Body of pancreas (tissue), 4 donors: ENCODE measurements at regions not wholly inside any gene's neighbourhood (a gene's known extent, or its start where the extent isn't known, plus 50 kb on each side); places are given as distances from the start of the nearest gene placed in this dataset.

Experiments
- ATAC-seq: fragments of 150-250 bp; one replicate; pipeline ENCODE4 v1.9.1; 2016
- DNase-seq, 4 donors: peaks; one replicate each; pipeline ENCODE4 v3.0.0-alpha.2; 2019
- H3K27ac ChIP-seq, 4 donors: fragments of 200-600 bp; sonication (generic); 1 replicate in 3 of 4; 2 replicates in 1 of 4; pipeline versions ENCODE4 v1.5.1 to v1.6.1; 2016 to 2019; ENCODE audit warnings: mild to moderate bottlenecking in 1 of 4, mixed read lengths in 1 of 4, moderate library complexity in 1 of 4
- H3K27me3 ChIP-seq, 2 donors: fragments of 200-600 bp; sonication (generic); one replicate each; pipeline ENCODE4 v1.6.0; 2016; ENCODE audit warnings: mild to moderate bottlenecking in 1 of 2
- H3K36me3 ChIP-seq, 2 donors: fragments of 200-600 bp; sonication (generic); replicated peaks in 1 of 2; 2 replicates each; pipeline ENCODE4 v1.5.1; 2016; ENCODE audit warnings: low read depth in 2 of 2; ENCODE audit not compliant: insufficient read depth in 1 of 2
- H3K4me1 ChIP-seq: fragments of 200-600 bp; sonication (generic); one replicate; pipeline ENCODE4 v1.6.0; 2016
- H3K4me3 ChIP-seq, 2 donors: fragments of 200-600 bp; sonication (generic); 1 replicate in 1 of 2; 2 replicates in 1 of 2; pipeline ENCODE4 v1.5.1; 2016 to 2019
- H3K9me3 ChIP-seq, 3 donors: fragments of 200-600 bp; sonication (generic); 1 replicate in 2 of 3; 2 replicates in 1 of 3; pipeline ENCODE4 v1.5.1; 2016
- CTCF ChIP-seq, 7 experiments: fragments of 450-650 bp in 4 of 7; fragments of 200-600 bp in 3 of 7; sonication (generic) in 3 of 7; IDR thresholded peaks; one replicate each; pipeline ENCODE4 v1.5.1; 2016 to 2019; ENCODE audit warnings: antibody characterized with exemption in 7 of 7
- POLR2A ChIP-seq, 3 donors: fragments of 450-650 bp; IDR thresholded peaks; one replicate each; pipeline ENCODE4 v1.6.1; 2016; ENCODE audit warnings: antibody characterized with exemption in 3 of 3, mild to moderate bottlenecking in 2 of 3
- WGBS, 2 donors: methylation state at CpG; one replicate each; pipeline ENCODE4 v1.1.5; 2017; 5-methylcytosine and 5-hydroxymethylcytosine counted together
- intact Hi-C: fragments of 100-400 bp; cut with DNase I; formaldehyde crosslinking; loops from one replicate; pipeline ENCODE4 v1.15.1; 2023

GRCh38 chr6:121657972-121658371 lies 222.5 kb downstream of the GJA1 start:
- ATAC-seq (no peak), DNase-seq (no peak)
- Histone ChIP-seq H3K27me3 (no peaks in the 10 kb centered on the region), H3K9me3 (no peaks in the 10 kb centered on the region), H3K4me1 (no peaks in the 10 kb centered on the region), H3K27ac (no peak overlapping the region), H3K36me3 (no peaks in the 10 kb centered on the region), H3K4me3 (no peak overlapping the region)
- intact Hi-C loops, result no loop called here
- no peak for TF ChIP-seq CTCF (IDR thresholded peaks at IDR 0.05)
- no peak for TF ChIP-seq POLR2A (IDR thresholded peaks at IDR 0.05)

GRCh38 chr6:121660277-121660676 lies 224.8 kb downstream of the GJA1 start:
- H3K4me1 ChIP-seq, result no peaks in the 10 kb centered on the region
- DNase-seq (no peak), ATAC-seq (no peak)
- H3K36me3 ChIP-seq, result no peaks in the 10 kb centered on the region
- TF ChIP-seq POLR2A (IDR thresholded peaks at IDR 0.05), result no peak
- no peak for TF ChIP-seq CTCF (IDR thresholded peaks at IDR 0.05)
- H3K9me3 ChIP-seq, result no peaks in the 10 kb centered on the region
- intact Hi-C loops, result no loop called here
- 60 to 71% methylated on average over 3 of the region's 3 CpGs for WGBS, 2 donors
- H3K27me3 ChIP-seq, result no peaks in the 10 kb centered on the region
- no peak overlapping the region for H3K4me3 ChIP-seq
- H3K27ac ChIP-seq, result no peak overlapping the region

GRCh38 chr6:121663292-121663810 lies 227.9 kb downstream of the GJA1 start:
- intact Hi-C loops, result no loop called here
- DNase-seq (no peak), ATAC-seq (no peak)
- Histone ChIP-seq H3K9me3 (no peaks in the 10 kb centered on the region), H3K27me3 (no peaks in the 10 kb centered on the region), H3K4me3 (no peak overlapping the region), H3K27ac (no peak overlapping the region), H3K36me3 (no peaks in the 10 kb centered on the region), H3K4me1 (no peaks in the 10 kb centered on the region)
- TF ChIP-seq POLR2A (IDR thresholded peaks at IDR 0.05), result no peak
- TF ChIP-seq CTCF (IDR thresholded peaks at IDR 0.05), result no peak

GRCh38 chr6:121664158-121664557 lies 228.7 kb downstream of the GJA1 start:
- no peak for DNase-seq
- Histone ChIP-seq H3K4me3 (no peak overlapping the region), H3K4me1 (no peaks in the 10 kb centered on the region), H3K36me3 (no peaks in the 10 kb centered on the region), H3K27me3 (no peaks in the 10 kb centered on the region), H3K9me3 (no peaks in the 10 kb centered on the region), H3K27ac (no peak overlapping the region)
- 71 to 77% methylated on average over 1 of the region's 1 CpG for WGBS, 2 donors
- intact Hi-C loops, result no loop called here
- no peak for ATAC-seq
- TF ChIP-seq CTCF (IDR thresholded peaks at IDR 0.05) (no peak), POLR2A (IDR thresholded peaks at IDR 0.05) (no peak)

GRCh38 chr6:121666814-121667213 lies 231.4 kb downstream of the GJA1 start:
- intact Hi-C loops, result no loop called here
- no peak overlapping the region for H3K27ac ChIP-seq
- H3K4me1 ChIP-seq, result no peaks in the 10 kb centered on the region
- H3K9me3 ChIP-seq, result no peaks in the 10 kb centered on the region
- no peaks in the 10 kb centered on the region for H3K27me3 ChIP-seq
- TF ChIP-seq POLR2A (IDR thresholded peaks at IDR 0.05), result no peak
- no peak for TF ChIP-seq CTCF (IDR thresholded peaks at IDR 0.05)
- no peak for DNase-seq
- no peak for ATAC-seq
- no peaks in the 10 kb centered on the region for H3K36me3 ChIP-seq
- WGBS, 2 donors, result 63% methylated on average over 4 of the region's 4 CpGs
- no peak overlapping the region for H3K4me3 ChIP-seq
